K562 (cell line): ENCODE measurements at regions not wholly inside any gene's neighbourhood (a gene's known extent, or its start where the extent isn't known, plus 50 kb on each side); places are given as distances from the start of the nearest gene placed in this dataset.

Experiments used
- BRCA1 ChIP-seq, 2 experiments: fragments of 450-650 bp in 1 of 2; sonication (generic) in 1 of 2; formaldehyde crosslinking in 1 of 2; IDR thresholded peaks; 2 replicates each; pipeline versions ENCODE4 v1.5.0 to v1.6.1; 2017 to 2020; ENCODE audit warnings: mild to moderate bottlenecking in 1 of 2, missing genetic modification reagents in 1 of 2
- DACH1 ChIP-seq: fragments of 450-650 bp; IDR thresholded peaks from 2 replicates; pipeline ENCODE4 v1.6.1; 2018; ENCODE audit not compliant: partially characterized antibody
- ZNF57 ChIP-seq: fragments of 450-650 bp; formaldehyde crosslinking; IDR thresholded peaks from 2 replicates; pipeline ENCODE4 v1.4.0; 2020; ENCODE audit warnings: mild to moderate bottlenecking, moderate library complexity

DNA sequence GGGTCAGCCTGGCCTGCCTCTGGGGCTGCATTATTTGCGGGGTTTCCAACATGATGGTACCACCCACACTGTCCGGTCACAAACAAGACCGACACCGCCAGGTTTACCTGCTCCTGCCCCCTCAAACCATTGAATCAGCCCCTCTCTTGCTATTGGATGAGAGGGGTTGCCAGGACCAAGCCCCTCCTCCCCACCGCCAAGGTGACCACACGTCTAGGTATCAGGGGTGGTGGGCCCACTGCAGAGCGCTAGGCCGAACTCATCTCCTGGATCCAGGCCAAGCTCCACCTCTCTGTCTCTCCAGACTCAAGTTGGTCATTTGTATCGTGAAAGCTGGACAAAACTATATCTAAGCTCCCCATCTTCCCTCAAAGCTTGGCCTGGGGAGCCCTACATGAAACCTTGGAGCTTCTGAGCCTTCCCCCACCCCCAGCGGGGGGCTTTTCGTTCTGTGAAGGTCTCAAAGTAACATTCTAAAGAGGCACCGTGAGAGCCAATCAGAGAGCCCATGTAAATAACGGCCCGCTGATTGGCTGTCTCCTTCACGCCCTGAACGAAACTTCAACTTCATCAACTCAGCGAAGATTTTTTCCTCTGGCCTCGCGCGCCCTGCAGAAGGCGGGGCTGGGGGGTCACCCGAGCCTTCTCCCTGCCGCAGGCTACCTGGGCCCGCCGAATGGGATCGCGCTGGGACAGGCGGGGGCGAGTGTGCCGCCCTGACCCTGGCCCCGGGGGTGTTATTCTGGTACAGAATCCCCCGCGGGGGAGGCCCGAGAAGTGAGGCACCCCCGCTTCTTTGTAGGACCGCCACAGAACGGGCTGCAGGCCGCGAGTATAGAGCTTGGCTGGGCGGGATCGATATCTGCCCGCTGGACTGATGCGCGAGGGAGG is 49.6 kb upstream of the PSD2 start (continued):
- TF ChIP-seq BRCA1 (IDR thresholded peaks at IDR 0.05): no peak
- no peak for TF ChIP-seq BRCA1 (CRISPR knock-in tag; IDR thresholded peaks at IDR 0.05)
- no peak for TF ChIP-seq ZNF57
- TF ChIP-seq DACH1: no peak
